MCF 10A (cell line): ENCODE measurements at regions not wholly inside any gene's neighbourhood (a gene's known extent, or its start where the extent isn't known, plus 50 kb on each side); places are given as distances from the start of the nearest gene placed in this dataset.

Source experiments
- BruUV-seq: library from RNA; stranded (reverse); fragments of 400-500 nt; replicated peaks from 2 replicates; lab custom pipeline; 2021; lab: Mats Ljungman, UMichigan
- CTCF ChIA-PET: fragments of 300-600 bp; sonication (Branson Sonifier 250); formaldehyde crosslinking; extraction: SDS; loops from one replicate; lab custom pipeline; 2021; ENCODE audit warnings: antibody characterized with exemption, inconsistent platforms; lab: Yijun Ruan, JAX
- POLR2A ChIA-PET: fragments of 300-600, 350-650 bp; sonication (Branson Sonifier 250); formaldehyde crosslinking; extraction: SDS; loops from one replicate; lab custom pipeline; 2020; ENCODE audit warnings: antibody characterized with exemption, inconsistent platforms; lab: Yijun Ruan, JAX
- DNase-seq: peaks from one replicate; pipeline ENCODE4 v3.0.0-alpha.2; 2018; ENCODE audit not compliant: unreplicated experiment
- H3K27ac Mint-ChIP-seq: one replicate; pipeline ENCODE4 v1.8.0; 2022; ENCODE audit warnings: mild to moderate bottlenecking, low read depth, mixed read lengths; ENCODE audit not compliant: unreplicated experiment
- H3K27me3 Mint-ChIP-seq: one replicate; pipeline ENCODE4 v1.8.0; 2022; ENCODE audit warnings: mixed read lengths; ENCODE audit not compliant: insufficient read depth, unreplicated experiment
- H3K36me3 Mint-ChIP-seq: one replicate; pipeline ENCODE4 v1.8.0; 2022; ENCODE audit warnings: mild to moderate bottlenecking, moderate library complexity, mixed read lengths; ENCODE audit not compliant: insufficient read depth, unreplicated experiment
- H3K4me1 Mint-ChIP-seq: one replicate; pipeline ENCODE4 v1.8.0; 2022; ENCODE audit warnings: mixed read lengths; ENCODE audit not compliant: insufficient read depth, unreplicated experiment
- H3K4me3 Mint-ChIP-seq: one replicate; pipeline ENCODE4 v1.8.0; 2022; ENCODE audit warnings: mild to moderate bottlenecking, moderate library complexity, mixed read lengths; ENCODE audit not compliant: unreplicated experiment
- H3K9me3 Mint-ChIP-seq: one replicate; pipeline ENCODE4 v1.8.0; 2022; ENCODE audit warnings: mixed read lengths; ENCODE audit not compliant: unreplicated experiment
- CTCF ChIP-seq: fragments of 200-600 bp; IDR thresholded peaks from one replicate; pipeline ENCODE4 v1.8.0; 2022; ENCODE audit warnings: antibody characterized with exemption, mild to moderate bottlenecking; ENCODE audit not compliant: unreplicated experiment
- intact Hi-C: fragments of 100-400 bp; cut with micrococcal nuclease; formaldehyde crosslinking; loops from 2 replicates; pipeline ENCODE4 v1.14.1; 2022

DNA sequence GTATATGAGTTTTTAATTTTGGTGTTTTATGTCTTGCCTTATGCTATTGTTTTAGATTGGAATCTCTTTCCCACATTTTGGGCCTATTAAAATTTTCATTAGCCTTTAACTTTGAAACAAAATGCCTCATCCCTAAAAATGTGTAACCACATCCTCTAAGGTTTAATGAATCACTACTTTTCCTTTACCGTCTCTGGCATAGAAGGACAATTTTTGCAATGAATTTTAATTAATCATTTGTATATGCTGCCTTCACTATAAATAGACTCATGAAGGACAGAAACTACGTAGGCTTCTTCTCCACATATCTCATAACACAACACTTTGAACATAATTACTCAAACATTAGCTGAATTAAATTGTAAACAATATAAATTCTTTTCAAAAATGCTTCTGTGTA lies 421.5 kb downstream of the NLGN4X start:
- no peak overlapping the region for H3K27ac Mint-ChIP-seq
- no TSS peak for BruUV-seq
- intact Hi-C loops, result no loop called here
- H3K9me3 Mint-ChIP-seq, result peaks cover 24% of the 10 kb centered on the region
- H3K27me3 Mint-ChIP-seq, result no peaks in the 10 kb centered on the region
- no peak for DNase-seq
- H3K4me3 Mint-ChIP-seq, result no peak overlapping the region
- no peak for TF ChIP-seq CTCF
- no peaks in the 10 kb centered on the region for H3K4me1 Mint-ChIP-seq
- H3K36me3 Mint-ChIP-seq, result no peaks in the 10 kb centered on the region
- ChIA-PET POLR2A (no interaction called here), CTCF (no interaction called here)

DNA sequence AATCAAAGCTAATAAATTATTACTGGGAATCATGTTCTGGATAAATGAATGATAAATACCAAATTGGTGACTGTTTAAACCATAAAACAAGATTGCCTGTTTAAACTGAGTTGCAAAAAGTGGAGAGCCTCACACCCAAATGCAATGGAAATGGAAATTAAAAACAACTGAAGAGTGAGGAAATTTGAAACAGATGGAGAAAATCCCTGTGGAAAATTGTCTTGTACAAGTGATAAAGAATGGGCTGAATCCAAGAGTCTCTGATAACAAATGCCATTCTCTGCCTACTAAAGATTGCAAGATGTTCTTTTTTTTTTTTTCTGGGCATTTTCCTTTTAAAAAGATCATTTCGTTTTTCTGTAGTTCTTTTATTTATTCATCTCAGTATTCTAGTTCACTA lies 426.3 kb downstream of the NLGN4X start:
- no peak overlapping the region for H3K4me3 Mint-ChIP-seq
- no peaks in the 10 kb centered on the region for H3K27me3 Mint-ChIP-seq
- ChIA-PET POLR2A (no interaction called here), CTCF (interaction anchor here (0.7 kb wide), 1 partner anchor 1115 kb away, joined by 3 read pairs; no protein-coding TSS in a partner anchor)
- BruUV-seq, result no TSS peak
- no peak overlapping the region for H3K27ac Mint-ChIP-seq
- intact Hi-C loops, result no loop called here
- no peak for TF ChIP-seq CTCF
- H3K9me3 Mint-ChIP-seq, result peaks cover 24% of the 10 kb centered on the region
- no peaks in the 10 kb centered on the region for H3K4me1 Mint-ChIP-seq
- DNase-seq, result no peak
- no peaks in the 10 kb centered on the region for H3K36me3 Mint-ChIP-seq

- Mint-ChIP-seq H3K27me3 (no peaks in the 10 kb centered on the region), H3K27ac (no peak overlapping the region), H3K9me3 (peaks cover 21% of the 10 kb centered on the region), H3K4me1 (no peaks in the 10 kb centered on the region), H3K4me3 (no peak overlapping the region), H3K36me3 (no peaks in the 10 kb centered on the region)
- no TSS peak for BruUV-seq
- no peak for TF ChIP-seq CTCF
- CTCF ChIA-PET, result no interaction called here
- intact Hi-C loops, result no loop called here
- no peak for DNase-seq
- POLR2A ChIA-PET, result no interaction called here
Measured at GRCh38 chrX:5791721-5792120, 436.9 kb downstream of the NLGN4X start.

DNA sequence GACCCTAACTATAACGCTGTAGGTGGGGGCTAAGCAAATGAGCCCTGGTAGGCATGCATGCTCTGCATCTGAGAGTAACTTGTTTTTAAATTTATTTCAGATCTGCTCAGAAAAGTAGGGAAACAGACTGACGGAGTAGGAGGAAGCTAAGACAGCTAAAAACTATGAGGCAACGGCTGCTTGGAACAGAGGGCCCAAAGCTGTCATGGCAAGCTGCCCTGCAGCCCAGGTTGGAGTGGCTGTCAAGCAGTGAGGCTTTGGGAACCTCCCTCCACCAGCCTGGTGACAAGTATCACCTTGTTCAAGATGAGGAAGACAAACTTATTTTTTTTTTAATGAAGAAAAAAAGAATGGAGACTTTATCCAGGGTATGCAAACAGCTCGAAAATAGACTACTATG lies 439.8 kb downstream of the NLGN4X start:
- no peak for DNase-seq
- BruUV-seq, result no TSS peak
- H3K4me3 Mint-ChIP-seq, result no peak overlapping the region
- H3K36me3 Mint-ChIP-seq, result no peaks in the 10 kb centered on the region
- POLR2A ChIA-PET, result no interaction called here
- H3K4me1 Mint-ChIP-seq, result no peaks in the 10 kb centered on the region
- CTCF ChIA-PET, result interaction anchor here (0.6 kb wide), 1 partner anchor 170 kb away, joined by 3 read pairs; no protein-coding TSS in a partner anchor
- intact Hi-C loops, result no loop called here
- TF ChIP-seq CTCF, result no peak
- H3K9me3 Mint-ChIP-seq, result peaks cover 10% of the 10 kb centered on the region
- no peak overlapping the region for H3K27ac Mint-ChIP-seq
- no peaks in the 10 kb centered on the region for H3K27me3 Mint-ChIP-seq
